OCI-LY3 (cell line): ENCODE measurements at regions not wholly inside any gene's neighbourhood (a gene's known extent, or its start where the extent isn't known, plus 50 kb on each side); places are given as distances from the start of the nearest gene placed in this dataset.

Experiments
- CTCF ChIP-seq: fragments of 200-600, 300-600 bp; sonication (generic); IDR thresholded peaks from 2 replicates; pipeline ENCODE4 v1.5.1; 2014; ENCODE audit warnings: antibody characterized with exemption, low read length, low read depth
- EZH2phosphoT487 ChIP-seq: fragments of 200-600 bp; shearing (Covaris generic); IDR thresholded peaks from 2 replicates; pipeline ENCODE4 v1.6.1; 2018; ENCODE audit warnings: antibody characterized with exemption, mixed run types, low read depth

GRCh38 chr2:38156436-38156835 is 80.5 kb upstream of the CYP1B1 start:
- TF ChIP-seq CTCF, result no peak
- no peak for TF ChIP-seq EZH2phosphoT487
